ENCODE measurements at regions not wholly inside any gene's neighbourhood (a gene's known extent, or its start where the extent isn't known, plus 50 kb on each side); places are given as distances from the start of the nearest gene placed in this dataset.
"Not testable (repeated sequence)": the region's sequence is repeated elsewhere in the genome, so short reads cannot be mapped to it uniquely, and the experiment has no call there.

- CTCF ChIA-PET; H3K27ac Mint-ChIP-seq; H3K4me3 Mint-ChIP-seq; POLR2A ChIA-PET; H3K9me3 Mint-ChIP-seq; DNase-seq; H3K27me3 Mint-ChIP-seq; H3K36me3 Mint-ChIP-seq; intact Hi-C loops (cut with micrococcal nuclease): not testable (repeated sequence)
- peaks cover 14% of the 10 kb centered on the region for H3K4me1 Mint-ChIP-seq (ENCODE audit: low read depth)
Observed at GRCh38 chr5:177664737-177665136, 64.8 kb downstream of the B4GALT7 start.

GRCh38 chr5:177665172-177665571, 65.2 kb downstream of the B4GALT7 start:
- CTCF ChIA-PET; intact Hi-C loops (cut with micrococcal nuclease); H3K4me3 Mint-ChIP-seq; H3K9me3 Mint-ChIP-seq; H3K27me3 Mint-ChIP-seq; H3K36me3 Mint-ChIP-seq; POLR2A ChIA-PET; DNase-seq; H3K27ac Mint-ChIP-seq: not testable (repeated sequence)
- peaks cover 14% of the 10 kb centered on the region for H3K4me1 Mint-ChIP-seq (ENCODE audit: low read depth)

GRCh38 chr5:177665960-177666359, 66.0 kb downstream of the B4GALT7 start:
- H3K27me3 Mint-ChIP-seq; DNase-seq; POLR2A ChIA-PET; CTCF ChIA-PET; H3K36me3 Mint-ChIP-seq; intact Hi-C loops (cut with micrococcal nuclease); H3K9me3 Mint-ChIP-seq; H3K4me3 Mint-ChIP-seq; H3K27ac Mint-ChIP-seq: not testable (repeated sequence)
- H3K4me1 Mint-ChIP-seq (ENCODE audit: low read depth): peaks cover 13% of the 10 kb centered on the region

- intact Hi-C loops (cut with micrococcal nuclease); H3K27ac Mint-ChIP-seq; H3K4me1 Mint-ChIP-seq (ENCODE audit: low read depth); H3K4me3 Mint-ChIP-seq; POLR2A ChIA-PET; CTCF ChIA-PET; H3K9me3 Mint-ChIP-seq; H3K36me3 Mint-ChIP-seq; H3K27me3 Mint-ChIP-seq: not testable (repeated sequence)
- peak; percentile 15 for DNase-seq
Observed at GRCh38 chr5:177671035-177671754, 71.3 kb downstream of the B4GALT7 start.

- POLR2A ChIA-PET; H3K4me1 Mint-ChIP-seq (ENCODE audit: low read depth): not testable (repeated sequence)
- peak; percentile 81 for DNase-seq
Observed at GRCh38 chr5:177671755-177672690, 72.1 kb downstream of the B4GALT7 start.

More at GRCh38 chr5:177671755-177672690, 72.1 kb downstream of the B4GALT7 start:
- H3K27me3 Mint-ChIP-seq; H3K36me3 Mint-ChIP-seq; H3K27ac Mint-ChIP-seq; intact Hi-C loops (cut with micrococcal nuclease); H3K9me3 Mint-ChIP-seq; CTCF ChIA-PET; H3K4me3 Mint-ChIP-seq: not testable (repeated sequence)
